ENCODE measurements at regions not wholly inside any gene's neighbourhood (a gene's known extent, or its start where the extent isn't known, plus 50 kb on each side); places are given as distances from the start of the nearest gene placed in this dataset.

- no peak overlapping the region for H3K4me3 ChIP-seq (ENCODE audit: low read depth, low read length)
- ChIA-PET POLR2A (no interaction called here), CTCF (no interaction called here)
- no peak overlapping the region for H3K27ac ChIP-seq (ENCODE audit: extremely low read depth, low read depth, low read length)
- no peaks in the 10 kb centered on the region for H3K4me1 ChIP-seq (ENCODE audit: control insufficient read depth, insufficient read depth, low read length)
- no peaks in the 10 kb centered on the region for H3K36me3 ChIP-seq (ENCODE audit: control insufficient read depth in 2 of 2, insufficient read depth in 1 of 2, low read length in 2 of 2)
- H3K9me3 ChIP-seq (ENCODE audit: control insufficient read depth, insufficient read depth, low read depth, low read length), result no peaks in the 10 kb centered on the region
- TF ChIP-seq ZNF2 (tag by site-specific recombination; IDR thresholded peaks at IDR 0.05) (no peak), PRDM6 (tag by site-specific recombination; IDR thresholded peaks at IDR 0.05) (no peak), ZNF157 (tag by site-specific recombination; IDR thresholded peaks at IDR 0.05) (no peak), ELK4 (IDR thresholded peaks at IDR 0.05; ENCODE audit: borderline replicate concordance, low read depth, low read length) (no peak), ZNF174 (tag by site-specific recombination; IDR thresholded peaks at IDR 0.05) (no peak)
Observed at GRCh38 chr2:52537588-52537987, 1230.0 kb upstream of the CHAC2 start.

GRCh38 chr2:52536929-52537460, 1230.6 kb upstream of the CHAC2 start:
- Histone ChIP-seq H3K36me3 (ENCODE audit: control insufficient read depth in 2 of 2, insufficient read depth in 1 of 2, low read length in 2 of 2) (no peaks in the 10 kb centered on the region), H3K9me3 (ENCODE audit: control insufficient read depth, insufficient read depth, low read depth, low read length) (no peaks in the 10 kb centered on the region), H3K4me1 (ENCODE audit: control insufficient read depth, insufficient read depth, low read length) (no peaks in the 10 kb centered on the region), H3K27ac (ENCODE audit: extremely low read depth, low read depth, low read length) (no peak overlapping the region), H3K4me3 (ENCODE audit: low read depth, low read length) (no peak overlapping the region)
- POLR2A ChIA-PET, result no interaction called here
- CTCF ChIA-PET, result no interaction called here
- TF ChIP-seq ZNF513 (tag by site-specific recombination; IDR thresholded peaks at IDR 0.05), result no peak
- no peak for TF ChIP-seq ZBTB17 (tag by site-specific recombination; IDR thresholded peaks at IDR 0.05)
- TF ChIP-seq ZNF747 (tag by site-specific recombination; IDR thresholded peaks at IDR 0.05), result no peak

- ChIA-PET CTCF (no interaction called here), POLR2A (no interaction called here)
- Histone ChIP-seq H3K4me1 (ENCODE audit: control insufficient read depth, insufficient read depth, low read length) (no peaks in the 10 kb centered on the region), H3K4me3 (ENCODE audit: low read depth, low read length) (no peak overlapping the region), H3K9me3 (ENCODE audit: control insufficient read depth, insufficient read depth, low read depth, low read length) (no peaks in the 10 kb centered on the region), H3K36me3 (ENCODE audit: control insufficient read depth in 2 of 2, insufficient read depth in 1 of 2, low read length in 2 of 2) (no peaks in the 10 kb centered on the region), H3K27ac (ENCODE audit: extremely low read depth, low read depth, low read length) (no peak overlapping the region)
- TF ChIP-seq ZNF223 (tag by site-specific recombination; IDR thresholded peaks at IDR 0.05), result no peak
- TF ChIP-seq RBAK (tag by site-specific recombination; IDR thresholded peaks at IDR 0.05), result no peak
- TF ChIP-seq ZNF843 (tag by site-specific recombination; IDR thresholded peaks at IDR 0.05), result no peak
- TF ChIP-seq PRDM4 (tag by site-specific recombination; IDR thresholded peaks at IDR 0.05), result no peak
- no peak for TF ChIP-seq ZNF18 (tag by site-specific recombination; IDR thresholded peaks at IDR 0.05)
- TF ChIP-seq OSR2 (tag by site-specific recombination; IDR thresholded peaks at IDR 0.05), result no peak
- no peak for TF ChIP-seq ZBTB26 (tag by site-specific recombination; optimal IDR thresholded peaks at IDR 0.05)
- no peak for TF ChIP-seq ZNF580 (tag by site-specific recombination; IDR thresholded peaks at IDR 0.05)
- TF ChIP-seq ZSCAN5A (tag by site-specific recombination; IDR thresholded peaks at IDR 0.05), result no peak
- TF ChIP-seq ZNF555 (tag by site-specific recombination; conservative IDR thresholded peaks at IDR 0.05), result no peak
- no peak for TF ChIP-seq ZNF544 (tag by site-specific recombination; IDR thresholded peaks at IDR 0.05)
- TF ChIP-seq ZNF473 (tag by site-specific recombination; IDR thresholded peaks at IDR 0.05), result no peak
- no peak for TF ChIP-seq ZNF660 (tag by site-specific recombination; IDR thresholded peaks at IDR 0.05)
Observed at GRCh38 chr2:52532956-52533355, 1234.6 kb upstream of the CHAC2 start.
